Spinal cord (tissue), 9 donors: ENCODE measurements at regions not wholly inside any gene's neighbourhood (a gene's known extent, or its start where the extent isn't known, plus 50 kb on each side); places are given as distances from the start of the nearest gene placed in this dataset.
"Not testable (repeated sequence)": the region's sequence is repeated elsewhere in the genome, so short reads cannot be mapped to it uniquely, and the experiment has no call there.

ENCODE experiments used
- DNase-seq, 6 donors: peaks; one replicate each; pipeline versions ENCODE4 v3.0.0 to v3.0.0-alpha.2; 2013 to 2015; ENCODE audit warnings: low spot score in 6 of 6, low read depth in 4 of 6
- H3K27ac ChIP-seq: one replicate; pipeline ENCODE4 v1.5.1; 2013; ENCODE audit warnings: low read depth, low read length, control low read depth
- H3K27me3 ChIP-seq: one replicate; pipeline ENCODE4 v1.6.1; 2013; ENCODE audit warnings: low read length; ENCODE audit not compliant: control insufficient read depth, insufficient read depth
- H3K36me3 ChIP-seq: one replicate; pipeline ENCODE4 v1.6.1; 2013; ENCODE audit warnings: low read length; ENCODE audit not compliant: control insufficient read depth, insufficient read depth
- H3K4me1 ChIP-seq: one replicate; pipeline ENCODE4 v1.6.1; 2013; ENCODE audit warnings: low read length; ENCODE audit not compliant: control insufficient read depth, insufficient read depth
- H3K4me3 ChIP-seq: one replicate; pipeline ENCODE4 v1.5.1; 2013; ENCODE audit warnings: low read depth, low read length, control low read depth
- H3K9me3 ChIP-seq: one replicate; pipeline ENCODE4 v1.6.1; 2013; ENCODE audit warnings: low read length; ENCODE audit not compliant: control insufficient read depth, insufficient read depth
- WGBS: methylation state at CpG from one replicate; pipeline ENCODE4 v1.1.5; 2013; ENCODE audit warnings: missing lambda C conversion rate; ENCODE audit not compliant: insufficient coverage; 5-methylcytosine and 5-hydroxymethylcytosine counted together
- donor health status: healthy.

DNA sequence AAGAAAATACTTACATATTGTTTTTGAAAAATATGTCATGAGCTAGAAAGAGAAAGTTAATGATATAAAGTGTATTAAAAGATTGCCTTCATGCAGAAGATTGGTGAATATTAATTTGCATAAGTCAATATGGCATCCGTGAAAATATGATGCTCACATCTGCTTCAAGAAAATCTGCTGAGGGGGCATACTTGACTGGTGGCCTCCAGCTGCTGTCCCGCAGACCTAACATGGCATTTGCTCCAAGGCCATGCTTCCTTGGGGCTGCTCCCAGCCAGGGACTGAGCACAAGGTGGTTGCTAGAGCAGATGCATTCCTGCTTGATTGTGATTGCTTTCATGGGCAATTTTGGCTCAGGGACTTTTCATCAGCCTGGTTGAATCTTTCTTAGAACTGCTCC is 133.8 kb downstream of the TTC6 start:
- 78% methylated on average over 2 of the region's 2 CpGs for WGBS
- no peaks in the 10 kb centered on the region for H3K27me3 ChIP-seq
- H3K27ac ChIP-seq: no peak overlapping the region
- no peak overlapping the region for H3K4me3 ChIP-seq
- no peaks in the 10 kb centered on the region for H3K36me3 ChIP-seq
- no peaks in the 10 kb centered on the region for H3K9me3 ChIP-seq
- no peaks in the 10 kb centered on the region for H3K4me1 ChIP-seq
- DNase-seq: no peak

DNA sequence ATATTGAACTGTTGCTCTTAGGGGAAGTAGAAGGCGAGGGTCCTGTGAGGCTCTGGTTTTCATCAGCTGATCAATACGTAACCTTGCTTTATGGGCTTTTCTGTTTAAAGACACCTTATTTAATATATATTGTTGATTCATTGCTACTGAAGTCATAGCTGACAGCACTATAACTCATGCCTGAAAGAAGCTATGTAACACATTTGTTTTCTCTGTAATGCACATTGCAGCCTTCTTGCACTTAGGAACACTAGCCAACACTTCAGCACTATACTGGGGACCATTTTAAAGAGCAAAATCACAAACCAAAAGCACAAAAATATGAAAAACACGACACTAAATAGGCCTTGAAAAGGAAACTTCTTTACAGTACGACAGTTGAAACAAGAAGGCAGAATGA is 135.7 kb downstream of the TTC6 start:
- Histone ChIP-seq H3K36me3 (no peaks in the 10 kb centered on the region), H3K9me3 (no peaks in the 10 kb centered on the region), H3K4me3 (no peak overlapping the region), H3K4me1 (no peaks in the 10 kb centered on the region), H3K27ac (no peak overlapping the region), H3K27me3 (no peaks in the 10 kb centered on the region)
- WGBS: no CpG with 5 or more reads among the region's 4 CpGs
- DNase-seq: peak in 1 of 6 donors; percentile 11

DNA sequence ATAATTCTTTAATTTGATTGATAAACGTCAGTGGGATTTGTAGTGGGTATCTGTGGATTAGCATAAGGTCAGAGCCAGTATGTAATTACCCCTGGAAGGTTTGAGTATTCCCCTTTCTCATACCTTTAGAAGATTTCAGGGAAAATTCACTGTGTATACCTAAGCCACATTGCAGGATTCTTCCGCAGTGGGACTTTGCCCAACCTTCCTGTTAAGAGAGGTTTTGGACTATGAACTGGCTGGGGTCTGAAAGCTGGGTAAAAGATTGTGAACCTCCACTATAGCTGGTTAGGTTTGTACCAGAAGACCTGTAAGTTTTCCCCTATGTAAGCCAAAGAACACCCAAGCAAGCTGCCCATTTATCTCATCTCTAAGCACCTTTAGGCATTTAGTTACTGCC is 150.2 kb downstream of the TTC6 start:
- Histone ChIP-seq H3K4me1 (no peaks in the 10 kb centered on the region), H3K4me3 (no peak overlapping the region), H3K27me3 (no peaks in the 10 kb centered on the region), H3K27ac (no peak overlapping the region), H3K9me3 (no peaks in the 10 kb centered on the region), H3K36me3 (no peaks in the 10 kb centered on the region)
- no peak for DNase-seq
- WGBS: no CpG with 5 or more reads among the region's 2 CpGs

DNA sequence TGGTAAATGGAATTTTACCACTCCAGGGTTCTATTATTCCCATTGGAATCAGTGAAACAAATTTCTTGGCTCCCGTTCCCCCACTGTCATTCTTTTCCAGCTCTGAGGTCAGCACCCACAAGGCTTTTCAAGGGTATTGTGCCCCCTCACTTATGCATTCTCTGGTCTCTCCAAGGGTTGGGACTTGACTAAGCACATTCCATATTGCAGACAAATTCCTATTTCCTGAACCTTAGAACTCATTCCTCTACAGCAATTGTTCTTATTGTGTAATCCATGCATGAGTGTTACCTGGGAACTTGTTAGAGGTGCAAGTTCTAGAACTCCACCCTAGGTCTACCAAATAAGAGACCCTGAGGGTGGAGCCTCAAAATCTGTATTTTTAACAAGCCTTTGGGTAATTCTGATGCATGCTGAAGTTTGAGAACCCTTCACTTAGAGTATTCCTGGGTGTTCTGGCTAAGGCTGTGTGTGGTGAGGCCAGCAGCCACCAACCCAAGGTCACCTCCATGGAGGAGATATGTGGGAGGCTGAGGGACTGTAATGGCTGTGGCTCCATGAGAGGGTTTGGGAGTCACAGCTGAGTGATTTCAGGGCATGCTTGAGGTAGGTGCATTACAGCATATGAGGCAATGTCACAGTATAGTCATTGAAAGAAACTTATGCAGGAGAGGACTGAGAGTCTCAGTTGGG is 150.9 kb downstream of the TTC6 start:
- H3K27me3 ChIP-seq: no peaks in the 10 kb centered on the region
- no peaks in the 10 kb centered on the region for H3K4me1 ChIP-seq
- WGBS: 82% methylated on average over 1 of the region's 1 CpG
- H3K9me3 ChIP-seq: no peaks in the 10 kb centered on the region
- H3K36me3 ChIP-seq: no peaks in the 10 kb centered on the region
- H3K27ac ChIP-seq: no peak overlapping the region
- H3K4me3 ChIP-seq: no peak overlapping the region
- no peak for DNase-seq

DNA sequence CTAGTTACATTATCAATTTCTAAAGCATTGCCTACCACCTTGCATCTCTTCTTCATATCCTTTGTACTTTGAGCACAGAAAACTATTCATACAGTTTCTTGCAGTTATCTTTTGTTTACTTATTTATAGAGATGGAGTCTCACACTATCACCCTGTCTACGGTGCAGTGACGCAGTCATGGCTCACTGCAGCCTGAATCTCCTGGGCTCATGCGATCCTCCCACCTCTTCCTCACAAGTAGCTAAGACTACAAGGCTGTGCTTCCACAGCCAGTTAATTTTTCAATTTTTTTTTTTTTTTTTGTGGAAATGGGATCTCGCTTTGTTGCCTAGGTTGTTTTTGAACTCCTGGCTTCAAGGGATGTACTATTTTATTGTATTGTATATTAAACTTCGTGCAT is 158.0 kb downstream of the TTC6 start:
- Histone ChIP-seq H3K4me3 (no peak overlapping the region), H3K4me1 (no peaks in the 10 kb centered on the region), H3K27me3 (no peaks in the 10 kb centered on the region), H3K27ac (no peak overlapping the region), H3K9me3 (no peaks in the 10 kb centered on the region), H3K36me3 (no peaks in the 10 kb centered on the region)
- DNase-seq: no peak
- no CpG with 5 or more reads among the region's 5 CpGs for WGBS

DNA sequence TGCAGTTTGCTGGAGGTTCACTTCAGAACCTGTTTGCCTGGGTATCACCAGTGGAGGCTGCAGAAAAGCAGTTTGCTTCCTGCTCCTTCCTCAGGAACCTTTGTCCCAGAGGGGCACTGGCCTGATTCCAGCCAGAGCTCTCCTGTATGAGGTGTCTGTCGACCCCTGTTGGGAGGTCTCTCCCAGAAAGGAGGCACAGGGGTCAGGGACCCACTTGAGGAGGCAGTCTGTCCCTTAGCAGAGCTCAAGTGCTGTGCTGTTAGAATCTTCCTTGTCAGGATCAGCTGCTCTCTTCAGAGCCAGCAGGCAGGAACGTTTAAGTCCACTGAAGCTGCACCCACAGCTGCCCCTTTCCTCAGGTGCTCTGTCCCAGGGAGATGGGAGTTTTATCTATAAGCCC is 164.8 kb downstream of the TTC6 start:
- H3K4me1 ChIP-seq, H3K4me3 ChIP-seq, H3K36me3 ChIP-seq, H3K27ac ChIP-seq, DNase-seq, H3K27me3 ChIP-seq, H3K9me3 ChIP-seq: not testable (repeated sequence)
- 75% methylated on average over 1 of the region's 2 CpGs for WGBS

DNA sequence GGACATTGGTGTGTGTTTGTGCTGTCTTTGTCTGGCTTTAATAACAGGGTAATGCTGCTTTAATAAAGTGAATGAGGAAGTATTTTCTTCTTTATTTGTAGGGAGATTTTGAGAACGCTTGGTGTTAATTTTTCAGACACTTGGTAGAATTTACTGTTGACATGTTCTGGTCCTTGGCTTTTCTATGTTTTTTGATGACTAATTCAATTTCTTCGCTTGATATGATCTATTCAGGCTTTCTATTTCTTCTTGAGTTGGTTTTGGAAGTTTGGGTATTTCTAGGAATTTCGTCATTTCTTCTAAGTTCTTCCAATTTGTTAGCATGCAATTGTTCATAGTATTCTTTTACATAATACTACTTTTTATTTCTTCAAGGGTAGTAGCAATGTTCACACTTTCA is 167.8 kb downstream of the TTC6 start:
- Histone ChIP-seq H3K4me3 (no peak overlapping the region), H3K36me3 (no peaks in the 10 kb centered on the region), H3K9me3 (no peaks in the 10 kb centered on the region), H3K27ac (no peak overlapping the region), H3K27me3 (no peaks in the 10 kb centered on the region), H3K4me1 (no peaks in the 10 kb centered on the region)
- WGBS: 86% methylated on average over 1 of the region's 3 CpGs
- no peak for DNase-seq

DNA sequence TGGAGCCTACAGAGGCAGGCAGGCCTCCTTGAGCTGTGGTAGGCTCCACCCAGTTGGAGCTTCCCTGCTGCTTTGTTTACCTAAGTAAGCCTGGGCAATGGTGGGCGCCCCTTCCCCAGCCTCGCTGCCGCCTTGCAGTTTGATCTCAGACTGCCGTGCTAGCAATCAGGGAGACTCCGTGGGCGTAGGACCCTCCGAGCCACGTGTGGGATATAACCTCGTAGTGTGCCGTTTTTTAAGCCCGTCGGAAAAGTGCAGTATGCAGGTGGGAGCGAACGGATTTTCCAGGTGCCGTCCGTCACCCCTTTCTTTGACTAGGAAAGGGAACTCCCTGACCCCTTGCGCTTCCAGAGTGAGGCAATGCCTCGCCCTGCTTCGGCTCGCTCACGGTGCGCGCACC is 176.9 kb downstream of the TTC6 start:
- not testable (repeated sequence) for H3K36me3 ChIP-seq, H3K4me1 ChIP-seq, H3K4me3 ChIP-seq, H3K9me3 ChIP-seq, H3K27ac ChIP-seq, DNase-seq, H3K27me3 ChIP-seq
- WGBS: 95% methylated on average over 21 of the region's 23 CpGs

DNA sequence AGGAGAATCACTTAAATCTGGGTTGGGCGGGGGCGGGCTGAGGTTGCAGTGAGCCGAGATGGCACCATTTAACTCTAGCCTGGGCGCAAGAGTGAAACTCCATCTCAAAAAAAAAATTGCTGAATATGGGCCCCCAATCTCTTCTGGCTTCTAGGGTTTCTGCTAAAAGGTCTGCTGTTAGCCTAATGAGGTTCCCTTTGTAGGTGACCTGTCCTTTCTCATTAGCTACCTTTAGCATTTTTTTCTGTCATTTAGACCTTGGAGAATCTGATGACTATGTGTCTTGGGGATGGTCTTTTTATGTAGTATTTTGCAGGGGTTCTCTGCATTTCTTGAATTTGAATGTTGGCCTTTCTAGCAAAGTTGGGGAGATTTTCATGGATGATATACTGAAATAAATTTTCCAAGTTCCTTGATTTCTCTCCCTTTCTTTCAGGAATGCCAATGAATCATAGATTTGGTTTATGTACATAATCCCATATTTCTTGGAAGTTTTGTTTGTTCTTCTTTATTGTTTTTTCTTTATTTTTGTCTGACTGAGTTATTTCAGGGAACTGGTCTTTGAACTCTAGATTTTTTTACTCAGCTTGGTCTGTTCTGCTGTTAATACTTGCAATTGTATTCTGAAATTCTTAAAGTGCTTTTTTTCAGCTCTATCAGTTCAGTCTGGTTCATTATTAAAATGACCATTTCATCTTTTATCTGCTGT is 181.5 kb downstream of the TTC6 start:
- H3K36me3 ChIP-seq: no peaks in the 10 kb centered on the region
- H3K27ac ChIP-seq: no peak overlapping the region
- H3K4me3 ChIP-seq: no peak overlapping the region
- H3K4me1 ChIP-seq: no peaks in the 10 kb centered on the region
- no CpG with 5 or more reads among the region's 4 CpGs for WGBS
- no peaks in the 10 kb centered on the region for H3K27me3 ChIP-seq
- no peaks in the 10 kb centered on the region for H3K9me3 ChIP-seq
- DNase-seq: no peak
